ENCODE measurements at regions not wholly inside any gene's neighbourhood (a gene's known extent, or its start where the extent isn't known, plus 50 kb on each side); places are given as distances from the start of the nearest gene placed in this dataset.

- Mint-ChIP-seq H3K27ac (no peak overlapping the region), H3K4me1 (peaks cover 19% of the 10 kb centered on the region), H3K4me3 (no peak overlapping the region), H3K36me3 (no peaks in the 10 kb centered on the region), H3K9me3 (no peaks in the 10 kb centered on the region), H3K27me3 (ENCODE audit: low read depth in 3 of 3) (no peaks in the 10 kb centered on the region)
- H2AFZ ChIP-seq (ENCODE audit: insufficient read depth, low read depth, low read length, poor library complexity, severe bottlenecking): no peak overlapping the region
- no CpG with 5 or more reads among the region's 3 CpGs for WGBS (ENCODE audit: insufficient coverage)
- H3K4me2 ChIP-seq (replicated peaks; ENCODE audit: extremely low read depth, low read length, poor library complexity, severe bottlenecking): no peak overlapping the region
- peaks cover 0 to 8% of the 10 kb centered on the region in 2 donors for H3K4me1 ChIP-seq (ENCODE audit: control insufficient read depth in 1 of 2, insufficient read depth in 2 of 2, low read length in 2 of 2)
- no peaks in the 10 kb centered on the region for H3K79me2 ChIP-seq (ENCODE audit: insufficient read depth, low read length)
- intact Hi-C loops (cut with micrococcal nuclease): loop anchor here in 1 of 2 donors (10.0 kb wide), 1 partner anchor 117 kb away; no protein-coding TSS in a partner anchor
- no peak for TF ChIP-seq CTCF (IDR thresholded peaks at IDR 0.05)
- no peaks in the 10 kb centered on the region for H3K9me3 ChIP-seq (replicated peaks in 1 of 2; ENCODE audit: control insufficient read depth in 1 of 2, insufficient read depth in 1 of 2, low read length in 2 of 2)
- H3K36me3 ChIP-seq (replicated peaks in 1 of 2; ENCODE audit: control insufficient read depth in 1 of 2, insufficient read depth in 2 of 2, low read length in 2 of 2): no peaks in the 10 kb centered on the region
- H3K9ac ChIP-seq (ENCODE audit: insufficient read depth, low read length, poor library complexity, severe bottlenecking): no peak overlapping the region
- H3K27me3 ChIP-seq (ENCODE audit: control insufficient read depth in 2 of 2, insufficient read depth in 2 of 2, low read length in 2 of 2): no peaks in the 10 kb centered on the region
- no peak overlapping the region for H3K27ac ChIP-seq (ENCODE audit: low read depth in 1 of 2, low read length in 2 of 2)
- H3K4me3 ChIP-seq (replicated peaks in 1 of 3; ENCODE audit: low read depth in 2 of 3, low read length in 3 of 3): no peak overlapping the region
- H4K20me1 ChIP-seq (ENCODE audit: insufficient read depth, low read length): no peaks in the 10 kb centered on the region
- DNase-seq: no peak
Observed at GRCh38 chr2:179341152-179341866, 76.7 kb upstream of the SESTD1 start.

- WGBS (ENCODE audit: insufficient coverage): 57% methylated on average over 3 of the region's 4 CpGs
- H3K4me3 ChIP-seq (replicated peaks in 1 of 3; ENCODE audit: low read depth in 2 of 3, low read length in 3 of 3): no peak overlapping the region
- H3K27me3 ChIP-seq (ENCODE audit: control insufficient read depth in 2 of 2, insufficient read depth in 2 of 2, low read length in 2 of 2): no peaks in the 10 kb centered on the region
- TF ChIP-seq CTCF (IDR thresholded peaks at IDR 0.05): peak; percentile 52
- H3K79me2 ChIP-seq (ENCODE audit: insufficient read depth, low read length): no peaks in the 10 kb centered on the region
- peaks cover 0 to 8% of the 10 kb centered on the region in 2 donors for H3K4me1 ChIP-seq (ENCODE audit: control insufficient read depth in 1 of 2, insufficient read depth in 2 of 2, low read length in 2 of 2)
- intact Hi-C loops (cut with micrococcal nuclease): loop anchor here in 1 of 2 donors (10.0 kb wide), 1 partner anchor 116 kb away; no protein-coding TSS in a partner anchor
- H3K9ac ChIP-seq (ENCODE audit: insufficient read depth, low read length, poor library complexity, severe bottlenecking): no peak overlapping the region
- peaks cover 19% of the 10 kb centered on the region for H3K4me1 Mint-ChIP-seq
- H3K27ac ChIP-seq (ENCODE audit: low read depth in 1 of 2, low read length in 2 of 2): no peak overlapping the region
- H2AFZ ChIP-seq (ENCODE audit: insufficient read depth, low read depth, low read length, poor library complexity, severe bottlenecking): no peak overlapping the region
- H3K36me3 Mint-ChIP-seq: no peaks in the 10 kb centered on the region
- H3K4me3 Mint-ChIP-seq: no peak overlapping the region
- H3K4me2 ChIP-seq (replicated peaks; ENCODE audit: extremely low read depth, low read length, poor library complexity, severe bottlenecking): no peak overlapping the region
- no peaks in the 10 kb centered on the region for H3K9me3 ChIP-seq (replicated peaks in 1 of 2; ENCODE audit: control insufficient read depth in 1 of 2, insufficient read depth in 1 of 2, low read length in 2 of 2)
- H3K36me3 ChIP-seq (replicated peaks in 1 of 2; ENCODE audit: control insufficient read depth in 1 of 2, insufficient read depth in 2 of 2, low read length in 2 of 2): no peaks in the 10 kb centered on the region
- no peaks in the 10 kb centered on the region for H3K9me3 Mint-ChIP-seq
- H4K20me1 ChIP-seq (ENCODE audit: insufficient read depth, low read length): no peaks in the 10 kb centered on the region
- DNase-seq: peak; percentile 4 to 30 (median 27)
- H3K27me3 Mint-ChIP-seq (ENCODE audit: low read depth in 3 of 3): no peaks in the 10 kb centered on the region
- H3K27ac Mint-ChIP-seq: no peak overlapping the region
Observed at GRCh38 chr2:179340678-179341077, 76.0 kb upstream of the SESTD1 start.
